Keratinocyte (primary cell): ENCODE measurements at regions not wholly inside any gene's neighbourhood (a gene's known extent, or its start where the extent isn't known, plus 50 kb on each side); places are given as distances from the start of the nearest gene placed in this dataset.

Experiments
- DNase-seq: peaks from one replicate; pipeline ENCODE4 v3.0.0-alpha.2; 2011; ENCODE audit warnings: low read depth, missing footprints, low spot score
- FAIRE-seq: peaks from 2 replicates; lab custom pipeline; 2011; peaks lifted over from hg19 to GRCh38; lab: Jason Lieb, UNC
- H2AFZ ChIP-seq: 2 replicates; pipeline ENCODE4 v1.6.0; 2012; ENCODE audit warnings: low read length, control low read depth, inconsistent platforms; ENCODE audit not compliant: control insufficient read depth
- H3K27ac ChIP-seq: 2 replicates; pipeline ENCODE4 v1.5.1; 2011; ENCODE audit warnings: low read length; ENCODE audit not compliant: control insufficient read depth, insufficient read depth
- H3K27me3 ChIP-seq: 3 replicates; pipeline ENCODE4 v1.6.0; 2011; ENCODE audit warnings: low read length; ENCODE audit not compliant: control insufficient read depth, insufficient read depth; ENCODE audit errors: extremely low read depth
- H3K36me3 ChIP-seq, 2 experiments: 2 replicates in 1 of 2; 3 replicates in 1 of 2; pipeline ENCODE4 v1.5.1; 2011; ENCODE audit warnings: low read length in 2 of 2, mild to moderate bottlenecking in 1 of 2; ENCODE audit not compliant: control insufficient read depth in 2 of 2, insufficient read depth in 2 of 2; ENCODE audit errors: extremely low read depth in 1 of 2
- H3K4me1 ChIP-seq: 3 replicates; pipeline ENCODE4 v1.5.1; 2011; ENCODE audit warnings: low read length; ENCODE audit not compliant: control insufficient read depth, insufficient read depth; ENCODE audit errors: extremely low read depth
- H3K4me2 ChIP-seq: 3 replicates; pipeline ENCODE4 v1.6.0; 2011; ENCODE audit warnings: low read depth, low read length; ENCODE audit not compliant: control insufficient read depth, insufficient read depth; ENCODE audit errors: extremely low read depth
- H3K4me3 ChIP-seq, 3 experiments: fragments of 200-600 bp in 1 of 3; sonication (generic) in 1 of 3; 2 replicates in 2 of 3; 3 replicates in 1 of 3; pipeline ENCODE4 v1.5.1; 2011 to 2016; ENCODE audit warnings: low read length in 3 of 3, mild to moderate bottlenecking in 3 of 3, control low read depth in 2 of 3, inconsistent platforms in 1 of 3, low read depth in 1 of 3, mixed read lengths in 1 of 3, mixed run types in 1 of 3, moderate library complexity in 1 of 3; ENCODE audit not compliant: control insufficient read depth in 2 of 3, insufficient read depth in 2 of 3; ENCODE audit errors: extremely low read depth in 1 of 3
- H3K79me2 ChIP-seq: 2 replicates; pipeline ENCODE4 v1.6.0; 2012; ENCODE audit warnings: low read length; ENCODE audit not compliant: control insufficient read depth, insufficient read depth
- H3K9ac ChIP-seq: 3 replicates; pipeline ENCODE4 v1.6.0; 2011; ENCODE audit warnings: low read length; ENCODE audit not compliant: control insufficient read depth, insufficient read depth; ENCODE audit errors: extremely low read depth
- H3K9me1 ChIP-seq: 3 replicates; pipeline ENCODE4 v1.6.0; 2011; ENCODE audit warnings: low read length; ENCODE audit not compliant: control insufficient read depth, insufficient read depth; ENCODE audit errors: extremely low read depth
- H3K9me3 ChIP-seq: 2 replicates; pipeline ENCODE4 v1.5.1; 2012; ENCODE audit warnings: low read depth, low read length; ENCODE audit not compliant: control insufficient read depth
- H4K20me1 ChIP-seq: 3 replicates; pipeline ENCODE4 v1.6.0; 2011; ENCODE audit warnings: low read length; ENCODE audit not compliant: control insufficient read depth, insufficient read depth; ENCODE audit errors: extremely low read depth
- EZH2 ChIP-seq: IDR thresholded peaks from one replicate; pipeline ENCODE4 v1.6.1; 2012; ENCODE audit warnings: inconsistent platforms, mild to moderate bottlenecking, low read length, moderate library complexity
- dilution Hi-C: fragments of 300-500 bp; cut with MboI; formaldehyde crosslinking; loops from one replicate; pipeline ENCODE4 v1.7.0; 2020; ENCODE audit warnings: low sequenced_read_pairs; ENCODE audit not compliant: extremely low pct_ligation_motif_present
- TF ChIP-seq, protein P1 (sequence below), 3 experiments: IDR thresholded peaks in 1 of 3; conservative IDR thresholded peaks in 1 of 3; optimal IDR thresholded peaks in 1 of 3; 2 replicates in 2 of 3; 3 replicates in 1 of 3; pipeline versions ENCODE3 to v1.5.1; 2011; ENCODE audit warnings: low read length in 3 of 3, mild to moderate bottlenecking in 3 of 3, moderate library complexity in 2 of 3, control low read depth in 1 of 3, inconsistent platforms in 1 of 3; ENCODE audit not compliant: insufficient read depth in 2 of 3; ENCODE audit errors: extremely low read depth in 1 of 3

- no peak overlapping the region for H3K9ac ChIP-seq
- H3K9me1 ChIP-seq: no peaks in the 10 kb centered on the region
- no peaks in the 10 kb centered on the region for H3K79me2 ChIP-seq
- no peak for FAIRE-seq
- TF ChIP-seq EZH2: no peak
- TF ChIP-seq, protein P1, sequence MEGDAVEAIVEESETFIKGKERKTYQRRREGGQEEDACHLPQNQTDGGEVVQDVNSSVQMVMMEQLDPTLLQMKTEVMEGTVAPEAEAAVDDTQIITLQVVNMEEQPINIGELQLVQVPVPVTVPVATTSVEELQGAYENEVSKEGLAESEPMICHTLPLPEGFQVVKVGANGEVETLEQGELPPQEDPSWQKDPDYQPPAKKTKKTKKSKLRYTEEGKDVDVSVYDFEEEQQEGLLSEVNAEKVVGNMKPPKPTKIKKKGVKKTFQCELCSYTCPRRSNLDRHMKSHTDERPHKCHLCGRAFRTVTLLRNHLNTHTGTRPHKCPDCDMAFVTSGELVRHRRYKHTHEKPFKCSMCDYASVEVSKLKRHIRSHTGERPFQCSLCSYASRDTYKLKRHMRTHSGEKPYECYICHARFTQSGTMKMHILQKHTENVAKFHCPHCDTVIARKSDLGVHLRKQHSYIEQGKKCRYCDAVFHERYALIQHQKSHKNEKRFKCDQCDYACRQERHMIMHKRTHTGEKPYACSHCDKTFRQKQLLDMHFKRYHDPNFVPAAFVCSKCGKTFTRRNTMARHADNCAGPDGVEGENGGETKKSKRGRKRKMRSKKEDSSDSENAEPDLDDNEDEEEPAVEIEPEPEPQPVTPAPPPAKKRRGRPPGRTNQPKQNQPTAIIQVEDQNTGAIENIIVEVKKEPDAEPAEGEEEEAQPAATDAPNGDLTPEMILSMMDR (optimal IDR thresholded peaks at IDR 0.05 in 1 of 3, IDR thresholded peaks at IDR 0.05 in 1 of 3, conservative IDR thresholded peaks at IDR 0.05 in 1 of 3; ENCODE audit: extremely low read depth in 1 of 3, insufficient read depth in 2 of 3, low read length in 3 of 3): no peak
- H3K9me3 ChIP-seq: no peaks in the 10 kb centered on the region
- H3K4me3 ChIP-seq: no peak overlapping the region
- no peaks in the 10 kb centered on the region for H3K27me3 ChIP-seq
- dilution Hi-C loops: no loop called here
- H3K27ac ChIP-seq: no peak overlapping the region
- no peaks in the 10 kb centered on the region for H3K36me3 ChIP-seq
- DNase-seq: no peak
- H2AFZ ChIP-seq: no peak overlapping the region
- H3K4me1 ChIP-seq: no peaks in the 10 kb centered on the region
- H3K4me2 ChIP-seq: no peak overlapping the region
- no peaks in the 10 kb centered on the region for H4K20me1 ChIP-seq
These were observed 214.3 kb upstream of the NUDT4 start for GRCh38 chr12:93163260-93164036.

DNA sequence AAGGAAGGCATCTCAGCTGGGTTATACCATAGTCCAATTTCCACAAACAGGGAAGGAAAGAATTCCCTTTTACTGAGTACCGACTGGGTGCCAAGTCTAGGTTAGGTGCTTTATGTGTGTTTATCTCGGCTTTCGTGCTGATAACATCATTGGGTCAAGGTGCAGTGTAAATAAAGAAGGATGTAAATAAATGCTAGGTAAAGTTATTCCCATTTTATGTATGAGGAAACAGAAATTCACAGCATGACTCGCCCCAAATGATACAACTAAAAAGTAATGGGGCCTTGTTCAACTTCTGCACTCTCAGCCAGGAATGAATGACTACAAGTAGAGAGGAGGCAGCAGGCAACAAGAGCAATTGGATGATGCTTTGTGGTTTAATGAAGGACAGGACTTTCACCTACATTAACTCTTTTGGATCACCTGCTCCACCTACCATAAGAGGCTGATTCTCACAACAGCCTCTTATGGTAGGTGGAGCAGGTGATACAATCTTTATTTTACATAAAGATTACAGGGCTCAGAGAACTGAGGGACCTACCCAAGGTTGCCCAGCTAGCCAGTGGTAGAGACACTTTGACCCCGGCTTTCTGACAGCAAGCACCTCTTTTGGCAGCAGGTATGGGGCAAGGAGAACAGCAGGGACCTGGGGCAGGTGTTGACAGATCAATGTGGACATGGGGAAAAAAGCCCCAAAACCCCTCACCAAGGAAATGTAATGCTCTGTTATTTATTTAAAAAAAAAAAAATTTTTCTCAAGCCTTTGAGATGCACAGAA lies 213.4 kb upstream of the NUDT4 start:
- Histone ChIP-seq H3K9me1 (no peaks in the 10 kb centered on the region), H2AFZ (no peak overlapping the region), H3K4me1 (no peaks in the 10 kb centered on the region), H3K79me2 (no peaks in the 10 kb centered on the region), H4K20me1 (no peaks in the 10 kb centered on the region), H3K27ac (no peak overlapping the region), H3K4me2 (no peak overlapping the region), H3K4me3 (no peak overlapping the region), H3K9ac (no peak overlapping the region), H3K27me3 (no peaks in the 10 kb centered on the region), H3K9me3 (no peaks in the 10 kb centered on the region), H3K36me3 (no peaks in the 10 kb centered on the region)
- TF ChIP-seq, protein P1 (optimal IDR thresholded peaks at IDR 0.05 in 1 of 3, IDR thresholded peaks at IDR 0.05 in 1 of 3, conservative IDR thresholded peaks at IDR 0.05 in 1 of 3; ENCODE audit: extremely low read depth in 1 of 3, insufficient read depth in 2 of 3, low read length in 3 of 3): no peak
- TF ChIP-seq EZH2: no peak
- dilution Hi-C loops: no loop called here
- FAIRE-seq (no peak), DNase-seq (no peak)
